Muscle of leg (tissue), 3 donors: ENCODE measurements at regions not wholly inside any gene's neighbourhood (a gene's known extent, or its start where the extent isn't known, plus 50 kb on each side); places are given as distances from the start of the nearest gene placed in this dataset.
A peak's percentile ranks its signal among the peaks of the same experiment; 100 is the strongest.

Experiments
- DNase-seq: peaks from one replicate; pipeline ENCODE4 v3.0.0; 2013
- H3K27ac ChIP-seq: one replicate; pipeline ENCODE4 v1.5.1; 2013; ENCODE audit warnings: mild to moderate bottlenecking, low read length, control low read depth
- H3K27me3 ChIP-seq: one replicate; pipeline ENCODE4 v1.6.1; 2013; ENCODE audit warnings: low read length; ENCODE audit not compliant: control insufficient read depth, insufficient read depth
- H3K36me3 ChIP-seq: one replicate; pipeline ENCODE4 v1.6.1; 2013; ENCODE audit warnings: low read length; ENCODE audit not compliant: control insufficient read depth, insufficient read depth
- H3K4me1 ChIP-seq: one replicate; pipeline ENCODE4 v1.6.1; 2013; ENCODE audit warnings: low read length; ENCODE audit not compliant: control insufficient read depth, insufficient read depth
- H3K4me3 ChIP-seq: one replicate; pipeline ENCODE4 v1.5.1; 2013; ENCODE audit warnings: low read length, control low read depth
- H3K9me3 ChIP-seq: replicated peaks from 2 replicates; pipeline ENCODE4 v1.6.1; 2013; ENCODE audit warnings: low read depth, low read length; ENCODE audit not compliant: control insufficient read depth
- WGBS: methylation state at CpG from one replicate; pipeline ENCODE4 v1.1.5; 2013; ENCODE audit warnings: missing lambda C conversion rate; ENCODE audit not compliant: insufficient coverage; 5-methylcytosine and 5-hydroxymethylcytosine counted together

GRCh38 chr5:73395256-73395655, 53.3 kb downstream of the FOXD1 start:
- Histone ChIP-seq H3K9me3 (no peaks in the 10 kb centered on the region), H3K27me3 (peaks cover 2% of the 10 kb centered on the region), H3K27ac (no peak overlapping the region), H3K4me1 (no peaks in the 10 kb centered on the region), H3K4me3 (no peak overlapping the region), H3K36me3 (no peaks in the 10 kb centered on the region)
- DNase-seq: no peak

GRCh38 chr5:73394610-73395009, 54.0 kb downstream of the FOXD1 start:
- Histone ChIP-seq H3K9me3 (no peaks in the 10 kb centered on the region), H3K4me3 (no peak overlapping the region), H3K27me3 (peaks cover 2% of the 10 kb centered on the region), H3K4me1 (no peaks in the 10 kb centered on the region), H3K36me3 (no peaks in the 10 kb centered on the region), H3K27ac (no peak overlapping the region)
- 32% methylated on average over 3 of the region's 4 CpGs for WGBS
- no peak for DNase-seq

- peaks cover 2% of the 10 kb centered on the region for H3K4me1 ChIP-seq
- H3K4me3 ChIP-seq: no peak overlapping the region
- WGBS: 100% methylated on average over 1 of the region's 2 CpGs
- H3K36me3 ChIP-seq: no peaks in the 10 kb centered on the region
- H3K9me3 ChIP-seq: no peaks in the 10 kb centered on the region
- no peak for DNase-seq
- H3K27me3 ChIP-seq: peaks cover 2% of the 10 kb centered on the region
- H3K27ac ChIP-seq: no peak overlapping the region
These were observed 54.7 kb downstream of the FOXD1 start for GRCh38 chr5:73393611-73394489.

GRCh38 chr5:73392775-73393174, 55.8 kb downstream of the FOXD1 start:
- Histone ChIP-seq H3K36me3 (no peaks in the 10 kb centered on the region), H3K9me3 (no peaks in the 10 kb centered on the region), H3K4me1 (peaks cover 7% of the 10 kb centered on the region), H3K4me3 (no peak overlapping the region), H3K27me3 (peaks cover 6% of the 10 kb centered on the region), H3K27ac (no peak overlapping the region)
- 79% methylated on average over 3 of the region's 3 CpGs for WGBS
- no peak for DNase-seq

GRCh38 chr5:73391441-73391881, 57.1 kb downstream of the FOXD1 start:
- Histone ChIP-seq H3K27me3 (peaks cover 8% of the 10 kb centered on the region), H3K4me1 (peaks cover 13% of the 10 kb centered on the region), H3K36me3 (no peaks in the 10 kb centered on the region), H3K9me3 (no peaks in the 10 kb centered on the region), H3K4me3 (no peak overlapping the region), H3K27ac (no peak overlapping the region)
- DNase-seq: no peak
- no CpG with 5 or more reads among the region's 3 CpGs for WGBS

- no CpG with 5 or more reads among the region's 2 CpGs for WGBS
- Histone ChIP-seq H3K27ac (no peak overlapping the region), H3K9me3 (no peaks in the 10 kb centered on the region), H3K27me3 (peaks cover 8% of the 10 kb centered on the region), H3K4me1 (peaks cover 13% of the 10 kb centered on the region), H3K4me3 (no peak overlapping the region), H3K36me3 (no peaks in the 10 kb centered on the region)
- no peak for DNase-seq
These were observed 57.6 kb downstream of the FOXD1 start for GRCh38 chr5:73390972-73391371.

GRCh38 chr5:73388740-73389139, 59.8 kb downstream of the FOXD1 start:
- Histone ChIP-seq H3K4me3 (no peak overlapping the region), H3K36me3 (no peaks in the 10 kb centered on the region), H3K9me3 (peaks cover 13% of the 10 kb centered on the region), H3K27ac (peak overlapping the region; percentile 31), H3K4me1 (peaks cover 13% of the 10 kb centered on the region), H3K27me3 (peaks cover 6% of the 10 kb centered on the region)
- 50% methylated on average over 2 of the region's 2 CpGs for WGBS
- peak; percentile 49 for DNase-seq

- Histone ChIP-seq H3K27me3 (peaks cover 9% of the 10 kb centered on the region), H3K4me1 (peaks cover 13% of the 10 kb centered on the region), H3K4me3 (no peak overlapping the region), H3K36me3 (no peaks in the 10 kb centered on the region), H3K27ac (peak overlapping the region; percentile 64), H3K9me3 (peaks cover 17% of the 10 kb centered on the region)
- 36% methylated on average over 2 of the region's 4 CpGs for WGBS
- DNase-seq: no peak
These were observed 60.3 kb downstream of the FOXD1 start for GRCh38 chr5:73388306-73388684.

GRCh38 chr5:73387601-73388305, 60.8 kb downstream of the FOXD1 start:
- no peak overlapping the region for H3K4me3 ChIP-seq
- peak; percentile 94 for DNase-seq
- WGBS: no CpG with 5 or more reads among the region's 7 CpGs
- peaks cover 14% of the 10 kb centered on the region for H3K27me3 ChIP-seq
- peak overlapping the region; percentile 64 for H3K27ac ChIP-seq
- H3K9me3 ChIP-seq: peaks cover 17% of the 10 kb centered on the region
- H3K4me1 ChIP-seq: peaks cover 13% of the 10 kb centered on the region
- no peaks in the 10 kb centered on the region for H3K36me3 ChIP-seq

GRCh38 chr5:73387149-73387591, 61.4 kb downstream of the FOXD1 start:
- Histone ChIP-seq H3K27ac (peak overlapping the region; percentile 59), H3K36me3 (no peaks in the 10 kb centered on the region), H3K4me1 (peaks cover 14% of the 10 kb centered on the region), H3K4me3 (no peak overlapping the region), H3K9me3 (peaks cover 17% of the 10 kb centered on the region), H3K27me3 (peaks cover 20% of the 10 kb centered on the region)
- no peak for DNase-seq
- WGBS: no CpG with 5 or more reads among the region's 1 CpG
